ENCODE measurements at regions not wholly inside any gene's neighbourhood (a gene's known extent, or its start where the extent isn't known, plus 50 kb on each side); places are given as distances from the start of the nearest gene placed in this dataset.
"Not testable (repeated sequence)": the region's sequence is repeated elsewhere in the genome, so short reads cannot be mapped to it uniquely, and the experiment has no call there.

- H3K27ac Mint-ChIP-seq; H3K4me3 Mint-ChIP-seq; H3K36me3 Mint-ChIP-seq; DNase-seq (ENCODE audit: low spot score in 2 of 2); H3K4me1 Mint-ChIP-seq; H3K9me3 Mint-ChIP-seq: not testable (repeated sequence)
- ATAC-seq: peak; percentile 42
Observed at GRCh38 chr2:106248548-106249151, 54.5 kb upstream of the UXS1 start.

All from stimulated activated effector memory CD8-positive, alpha-beta T cell treated with anti-CD3 and anti-CD28 coated beads, Interleukin-12 subunit alpha, Interleukin-12 subunit beta, amount 100 ng/mL, for 72 hours (primary cell).